Peyer's patch (tissue), 4 donors: ENCODE measurements at regions not wholly inside any gene's neighbourhood (a gene's known extent, or its start where the extent isn't known, plus 50 kb on each side); places are given as distances from the start of the nearest gene placed in this dataset.
A peak's percentile ranks its signal among the peaks of the same experiment; 100 is the strongest.
"Not testable (repeated sequence)": the region's sequence is repeated elsewhere in the genome, so short reads cannot be mapped to it uniquely, and the experiment has no call there.

Experiments used
- DNase-seq, 3 donors: peaks; one replicate each; pipeline ENCODE4 v3.0.0-alpha.2; 2017 to 2019
- H3K27ac ChIP-seq, 4 donors: fragments of 200-600 bp; sonication (generic); one replicate each; pipeline ENCODE4 v1.5.1; 2016 to 2019
- H3K27me3 ChIP-seq, 2 donors: fragments of 200-600 bp; sonication (generic); one replicate each; pipeline ENCODE4 v1.5.1; 2019
- H3K36me3 ChIP-seq, 3 donors: fragments of 200-600 bp; sonication (generic); one replicate each; pipeline ENCODE4 v1.5.1; 2016 to 2019
- H3K4me1 ChIP-seq, 4 donors: fragments of 200-600 bp; sonication (generic); one replicate each; pipeline ENCODE4 v1.5.1; 2016 to 2019
- H3K4me3 ChIP-seq, 4 donors: fragments of 200-600 bp; sonication (generic); 1 replicate in 3 of 4; 2 replicates in 1 of 4; pipeline ENCODE4 v1.5.1; 2016 to 2019; ENCODE audit warnings: mild to moderate bottlenecking in 1 of 4
- H3K9me3 ChIP-seq, 4 donors: fragments of 200-600 bp; sonication (generic); one replicate each; pipeline ENCODE4 v1.5.1; 2016 to 2019; ENCODE audit warnings: mild to moderate bottlenecking in 1 of 4
- CTCF ChIP-seq, 6 experiments: fragments of 450-650 bp in 4 of 6; fragments of 200-600 bp in 2 of 6; sonication (generic) in 1 of 6; IDR thresholded peaks; one replicate each; pipeline ENCODE4 v1.5.1; 2017 to 2019; ENCODE audit warnings: antibody characterized with exemption in 6 of 6, mild to moderate bottlenecking in 3 of 6, moderate library complexity in 1 of 6
- POLR2A ChIP-seq, 2 donors: fragments of 450-650 bp; IDR thresholded peaks; one replicate each; pipeline ENCODE4 v1.5.1; 2017; ENCODE audit warnings: antibody characterized with exemption in 2 of 2, mild to moderate bottlenecking in 2 of 2, moderate library complexity in 2 of 2

DNA sequence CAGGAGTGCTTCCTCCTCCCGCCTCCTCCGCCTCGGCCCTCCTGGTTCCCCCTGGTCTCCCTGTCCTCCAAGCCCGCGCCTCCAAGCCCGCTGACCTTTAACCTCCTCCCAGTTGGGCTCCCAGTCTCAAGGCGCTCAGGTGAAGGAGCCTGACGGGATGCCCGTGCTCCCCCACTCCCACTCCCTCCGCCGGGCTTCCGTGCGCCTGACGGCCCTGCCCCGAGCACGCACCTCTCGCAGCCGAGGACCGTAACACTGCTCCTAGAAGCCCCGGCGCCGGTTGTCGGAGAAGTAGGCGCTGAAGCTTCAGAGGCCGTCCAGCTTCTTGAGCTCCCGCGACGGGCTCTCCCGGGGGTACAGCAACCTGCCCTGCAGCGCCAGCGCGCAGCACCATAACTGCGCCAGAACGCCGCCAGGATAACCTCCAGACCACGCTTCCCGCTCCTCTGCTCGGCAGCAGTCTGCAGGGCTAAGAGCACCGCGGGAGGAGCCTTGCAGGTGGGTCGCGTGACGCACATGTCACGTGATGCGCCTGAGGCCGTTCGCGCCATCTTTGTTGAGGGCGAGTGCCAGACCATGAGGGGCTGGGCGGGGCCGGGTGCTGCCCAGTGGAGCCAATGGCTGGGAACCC is 71.0 kb upstream of the ZNF479 start:
- H3K4me3 ChIP-seq: no peak overlapping the region
- peak in 1 of 3 donors; percentile 36 for DNase-seq
- H3K36me3 ChIP-seq: no peaks in the 10 kb centered on the region
- H3K27me3 ChIP-seq: no peaks in the 10 kb centered on the region
- TF ChIP-seq POLR2A (IDR thresholded peaks at IDR 0.05) (no peak), CTCF (IDR thresholded peaks at IDR 0.05) (no peak)
- H3K4me1 ChIP-seq: no peaks in the 10 kb centered on the region
- no peak overlapping the region for H3K27ac ChIP-seq
- H3K9me3 ChIP-seq: peaks cover 0 to 11% (median 3%) of the 10 kb centered on the region in 4 donors

GRCh38 chr7:57203858-57204257 is 71.6 kb upstream of the ZNF479 start:
- peaks cover 0 to 11% (median 3%) of the 10 kb centered on the region in 4 donors for H3K9me3 ChIP-seq
- peak in 1 of 3 donors; percentile 4 for DNase-seq
- H3K36me3 ChIP-seq, H3K4me3 ChIP-seq, H3K27me3 ChIP-seq, H3K4me1 ChIP-seq, H3K27ac ChIP-seq: not testable (repeated sequence)

DNA sequence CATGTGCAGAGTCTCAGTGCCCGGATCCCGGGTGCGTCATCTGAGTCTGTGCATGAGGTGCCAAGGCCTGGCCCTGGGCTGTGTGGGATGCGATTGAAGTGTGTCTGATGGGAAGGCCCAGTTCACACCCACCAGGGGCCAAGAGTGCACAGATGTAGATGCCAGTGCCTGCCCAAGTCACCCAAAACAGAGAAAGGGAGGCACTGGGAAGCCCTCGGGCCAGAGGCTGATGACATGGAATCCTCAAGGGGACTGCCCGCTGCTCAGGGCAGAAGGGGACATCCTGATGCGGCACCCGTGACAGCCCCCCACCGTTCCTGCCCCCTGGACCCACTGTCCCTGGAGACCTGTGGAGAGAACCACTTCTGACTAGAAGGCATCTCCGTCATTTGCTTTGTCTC is 72.2 kb upstream of the ZNF479 start:
- Histone ChIP-seq H3K4me1 (no peaks in the 10 kb centered on the region), H3K36me3 (no peaks in the 10 kb centered on the region), H3K4me3 (no peak overlapping the region), H3K27me3 (no peaks in the 10 kb centered on the region), H3K27ac (no peak overlapping the region), H3K9me3 (peaks cover 0 to 11% (median 3%) of the 10 kb centered on the region in 4 donors)
- no peak for DNase-seq
- TF ChIP-seq CTCF (IDR thresholded peaks at IDR 0.05) (no peak), POLR2A (IDR thresholded peaks at IDR 0.05) (no peak)

DNA sequence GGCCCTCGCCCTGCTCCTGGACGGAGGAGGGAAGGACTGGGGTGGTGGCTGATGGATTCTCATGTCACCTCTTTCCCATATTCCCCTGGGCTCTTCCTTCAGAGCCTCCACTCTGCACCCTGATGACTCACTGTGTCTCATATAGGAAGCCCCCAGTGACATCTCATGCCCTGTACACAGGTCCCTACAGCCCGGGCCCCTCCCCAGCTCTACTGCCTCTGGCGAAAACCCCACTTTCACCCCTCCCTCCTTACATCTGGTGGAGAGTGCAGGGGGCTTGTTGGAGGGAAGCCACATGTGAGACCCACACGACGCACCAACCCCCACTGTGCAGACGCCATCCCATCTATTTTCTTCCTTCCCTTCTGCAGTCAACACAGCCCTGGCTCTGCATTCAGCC is 72.8 kb upstream of the ZNF479 start:
- Histone ChIP-seq H3K9me3 (peaks cover 0 to 11% (median 3%) of the 10 kb centered on the region in 4 donors), H3K27me3 (no peaks in the 10 kb centered on the region), H3K4me1 (no peaks in the 10 kb centered on the region), H3K27ac (no peak overlapping the region), H3K4me3 (no peak overlapping the region), H3K36me3 (no peaks in the 10 kb centered on the region)
- TF ChIP-seq CTCF (IDR thresholded peaks at IDR 0.05) (no peak), POLR2A (IDR thresholded peaks at IDR 0.05) (no peak)
- DNase-seq: no peak

DNA sequence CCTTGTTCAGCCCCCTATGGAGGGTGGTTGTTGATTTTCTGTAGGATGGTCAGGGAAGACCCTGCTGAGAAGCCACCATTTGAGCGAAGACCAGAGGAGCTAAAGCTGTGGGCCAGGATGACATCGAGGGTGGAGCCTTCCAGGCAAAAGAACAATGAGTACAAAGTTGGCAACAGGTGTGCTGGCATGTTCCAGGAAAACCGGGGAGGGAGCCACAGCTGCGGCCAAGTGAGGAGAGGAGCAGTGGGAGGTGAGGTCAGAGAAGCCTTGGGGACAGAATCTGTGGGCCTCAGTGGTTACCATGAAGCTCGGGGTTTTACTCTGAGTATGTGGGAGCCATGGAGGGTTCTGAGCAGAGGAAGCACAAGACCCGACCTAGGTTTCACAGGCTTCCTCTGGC is 75.6 kb upstream of the ZNF479 start:
- Histone ChIP-seq H3K9me3 (peaks cover 0 to 15% (median 4%) of the 10 kb centered on the region in 4 donors), H3K27ac (no peak overlapping the region), H3K4me1 (no peaks in the 10 kb centered on the region), H3K36me3 (no peaks in the 10 kb centered on the region), H3K27me3 (no peaks in the 10 kb centered on the region), H3K4me3 (no peak overlapping the region)
- no peak for DNase-seq
- TF ChIP-seq POLR2A (IDR thresholded peaks at IDR 0.05): no peak
- TF ChIP-seq CTCF (IDR thresholded peaks at IDR 0.05): no peak

DNA sequence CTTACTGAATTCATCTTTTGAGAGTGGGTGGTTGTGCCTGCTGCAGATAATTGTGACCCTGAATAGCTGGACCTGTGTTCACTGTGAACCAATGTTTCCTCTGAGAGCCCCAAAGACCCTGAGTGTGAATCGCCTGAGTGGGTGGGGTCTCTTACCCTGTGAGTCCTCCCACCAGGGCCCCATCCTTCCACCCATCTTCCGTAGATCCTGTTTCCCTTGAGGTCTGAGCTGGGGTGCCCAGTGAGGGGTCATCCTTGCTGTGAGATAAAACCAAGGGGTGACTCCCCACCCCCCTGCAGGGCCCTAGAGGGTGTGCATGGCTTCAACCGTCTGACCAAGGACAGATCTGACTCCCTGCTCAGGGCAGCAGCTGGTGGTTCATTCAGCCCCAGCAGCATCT is 78.0 kb upstream of the ZNF479 start:
- Histone ChIP-seq H3K27me3 (no peaks in the 10 kb centered on the region), H3K9me3 (peaks cover 0 to 10% (median 1%) of the 10 kb centered on the region in 4 donors), H3K27ac (no peak overlapping the region)

More for the DNA sequence above, 78.0 kb upstream of the ZNF479 start:
- H3K4me1 ChIP-seq: no peaks in the 10 kb centered on the region
- H3K4me3 ChIP-seq: no peak overlapping the region
- H3K36me3 ChIP-seq: no peaks in the 10 kb centered on the region
- no peak for DNase-seq
- TF ChIP-seq CTCF (IDR thresholded peaks at IDR 0.05): no peak
- TF ChIP-seq POLR2A (IDR thresholded peaks at IDR 0.05): no peak
